ENCODE measurements at regions not wholly inside any gene's neighbourhood (a gene's known extent, or its start where the extent isn't known, plus 50 kb on each side); places are given as distances from the start of the nearest gene placed in this dataset.

- Histone ChIP-seq H3K27ac (ENCODE audit: low read depth, low read length) (no peak overlapping the region), H3K79me1 (ENCODE audit: low read depth, low read length) (no peaks in the 10 kb centered on the region), H2BK5ac (ENCODE audit: low read depth, low read length) (no peak overlapping the region), H4K20me1 (replicated peaks in 1 of 2; ENCODE audit: control insufficient read depth in 1 of 2, insufficient read depth in 2 of 2, low read length in 2 of 2) (no peaks in the 10 kb centered on the region), H3K23ac (ENCODE audit: insufficient read length) (no peak overlapping the region), H2BK120ac (replicated peaks; ENCODE audit: low read depth, low read length) (no peak overlapping the region), H3K79me2 (ENCODE audit: control insufficient read depth in 1 of 2, insufficient read depth in 2 of 2, low read length in 2 of 2) (no peaks in the 10 kb centered on the region), H3K18ac (ENCODE audit: extremely low read depth, low read length) (no peak overlapping the region), H3K9me3 (ENCODE audit: insufficient read depth in 2 of 2, low read depth in 1 of 2, low read length in 1 of 2) (no peaks in the 10 kb centered on the region), H3K4me1 (replicated peaks in 1 of 4; ENCODE audit: control insufficient read depth in 3 of 4, insufficient read depth in 4 of 4, low read length in 3 of 4) (peaks cover 0 to 3% (median 0%) of the 10 kb centered on the region in 4 experiments; a peak in 2 of 7 replicates), H2AFZ (ENCODE audit: low read length) (no peak overlapping the region), H3K14ac (ENCODE audit: insufficient read length) (no peak overlapping the region), H3K4me2 (ENCODE audit: insufficient read depth in 1 of 2, low read depth in 2 of 2, low read length in 2 of 2) (no peak overlapping the region), H3K4me3 (ENCODE audit: extremely low read depth in 1 of 4, insufficient read depth in 2 of 4, low read depth in 3 of 4, low read length in 4 of 4) (no peak overlapping the region), H4K91ac (replicated peaks; ENCODE audit: insufficient read length, low read length) (no peak overlapping the region), H3K23me2 (ENCODE audit: low read depth, low read length) (no peaks in the 10 kb centered on the region), H4K5ac (ENCODE audit: insufficient read length, low read depth, low read length) (no peak overlapping the region), H2BK12ac (ENCODE audit: low read depth, low read length) (no peak overlapping the region), H4K8ac (ENCODE audit: extremely low read depth, insufficient read depth, low read length) (no peak overlapping the region), H2BK15ac (ENCODE audit: low read length) (no peak overlapping the region), H2AK5ac (ENCODE audit: low read depth, low read length) (no peak overlapping the region), H3K36me3 (ENCODE audit: control insufficient read depth in 2 of 4, insufficient read depth in 4 of 4, low read length in 3 of 4) (no peaks in the 10 kb centered on the region), H3K9ac (replicated peaks in 1 of 4; ENCODE audit: extremely low read depth in 1 of 4, low read depth in 3 of 4, low read length in 3 of 4) (no peak overlapping the region), H3K56ac (replicated peaks; ENCODE audit: insufficient read length, low read depth, low read length) (no peak overlapping the region), H3K27me3 (replicated peaks in 1 of 4; ENCODE audit: control insufficient read depth in 3 of 4, extremely low read depth in 1 of 4, insufficient read depth in 3 of 4, low read length in 3 of 4) (no peaks in the 10 kb centered on the region), H3K4ac (replicated peaks; ENCODE audit: insufficient read length, low read depth, low read length) (no peak overlapping the region), H2BK20ac (ENCODE audit: low read length) (no peak overlapping the region)
- 92% methylated on average over 3 of the region's 3 CpGs; no CpG with 5 or more reads in 1 of the 2 experiments for WGBS, 2 experiments (ENCODE audit: extremely low coverage in 1 of 2, insufficient coverage in 1 of 2, insufficient read length in 1 of 2, insufficient replicate concordance in 2 of 2, low coverage in 1 of 2, low lambda C conversion rate in 2 of 2, missing lambda C conversion rate in 1 of 2)
- FAIRE-seq (no peak), DNase-seq (ENCODE audit: low read depth in 1 of 2, low spot score in 2 of 2) (no peak)
- CTCF ChIA-PET (ENCODE audit: partially characterized antibody): interaction anchor here (2.0 to 3.8 kb wide), 2 partner anchors 8 to 207 kb away, joined by 6 to 14 read pairs; partner anchors contain the start of gene RASGEF1B
- POLR2A ChIA-PET (ENCODE audit: partially characterized antibody): no interaction called here
- TF ChIP-seq KDM5A (IDR thresholded peaks at IDR 0.05; ENCODE audit: low read length) (no peak), GABPA (IDR thresholded peaks at IDR 0.05; ENCODE audit: borderline replicate concordance, insufficient read depth, low read length) (no peak), RFX5 (IDR thresholded peaks at IDR 0.05; ENCODE audit: borderline replicate concordance, low read depth, low read length) (no peak), USF2 (IDR thresholded peaks at IDR 0.05; ENCODE audit: low read length) (no peak), TEAD4 (IDR thresholded peaks at IDR 0.05; ENCODE audit: low read depth, low read length) (no peak), TAF7 (optimal IDR thresholded peaks at IDR 0.05; ENCODE audit: borderline replicate concordance, low read depth, low read length) (no peak), BCL11A (IDR thresholded peaks at IDR 0.05; ENCODE audit: low read depth in 2 of 2, low read length in 2 of 2) (no peak)
These were observed 207.6 kb upstream of the RASGEF1B start for GRCh38 chr4:81679315-81679714.

Measured in H1 (cell line).